ENCODE measurements at regions not wholly inside any gene's neighbourhood (a gene's known extent, or its start where the extent isn't known, plus 50 kb on each side); places are given as distances from the start of the nearest gene placed in this dataset.

DNA sequence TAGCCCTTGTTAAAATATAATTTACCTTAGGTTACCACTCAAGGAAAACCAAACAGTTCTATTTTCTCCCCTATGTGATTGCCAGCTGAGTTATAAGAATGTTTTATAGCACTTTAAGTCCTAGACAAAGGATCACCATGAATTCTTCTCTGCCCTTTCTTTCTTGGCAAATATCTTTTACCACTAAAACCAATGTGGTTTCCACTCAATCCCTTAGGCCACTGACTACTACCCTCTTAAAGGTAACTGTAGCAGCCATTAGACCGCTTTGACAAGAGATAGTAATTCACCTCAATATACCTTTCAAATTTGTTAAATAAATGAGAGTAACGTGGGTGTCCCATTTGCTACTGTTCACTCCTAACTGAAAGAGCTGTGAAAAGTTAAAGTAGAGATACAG lies 307.9 kb upstream of the PRMT6 start:
- TF ChIP-seq EZH2 (IDR thresholded peaks at IDR 0.05) (no peak), EZH2phosphoT487 (IDR thresholded peaks at IDR 0.05) (no peak)
- TF ChIP-seq, protein P1, sequence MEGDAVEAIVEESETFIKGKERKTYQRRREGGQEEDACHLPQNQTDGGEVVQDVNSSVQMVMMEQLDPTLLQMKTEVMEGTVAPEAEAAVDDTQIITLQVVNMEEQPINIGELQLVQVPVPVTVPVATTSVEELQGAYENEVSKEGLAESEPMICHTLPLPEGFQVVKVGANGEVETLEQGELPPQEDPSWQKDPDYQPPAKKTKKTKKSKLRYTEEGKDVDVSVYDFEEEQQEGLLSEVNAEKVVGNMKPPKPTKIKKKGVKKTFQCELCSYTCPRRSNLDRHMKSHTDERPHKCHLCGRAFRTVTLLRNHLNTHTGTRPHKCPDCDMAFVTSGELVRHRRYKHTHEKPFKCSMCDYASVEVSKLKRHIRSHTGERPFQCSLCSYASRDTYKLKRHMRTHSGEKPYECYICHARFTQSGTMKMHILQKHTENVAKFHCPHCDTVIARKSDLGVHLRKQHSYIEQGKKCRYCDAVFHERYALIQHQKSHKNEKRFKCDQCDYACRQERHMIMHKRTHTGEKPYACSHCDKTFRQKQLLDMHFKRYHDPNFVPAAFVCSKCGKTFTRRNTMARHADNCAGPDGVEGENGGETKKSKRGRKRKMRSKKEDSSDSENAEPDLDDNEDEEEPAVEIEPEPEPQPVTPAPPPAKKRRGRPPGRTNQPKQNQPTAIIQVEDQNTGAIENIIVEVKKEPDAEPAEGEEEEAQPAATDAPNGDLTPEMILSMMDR (IDR thresholded peaks at IDR 0.05) = no peak
